Suprapubic skin (tissue), 4 donors: ENCODE measurements at regions not wholly inside any gene's neighbourhood (a gene's known extent, or its start where the extent isn't known, plus 50 kb on each side); places are given as distances from the start of the nearest gene placed in this dataset.

ENCODE experiments used
- DNase-seq, 2 donors: peaks; one replicate each; pipeline ENCODE4 v3.0.0-alpha.2; 2019; ENCODE audit warnings: low spot score in 2 of 2
- H3K27ac ChIP-seq: fragments of 200-600 bp; sonication (generic); one replicate; pipeline ENCODE4 v1.5.1; 2019
- H3K27me3 ChIP-seq: fragments of 200-600 bp; sonication (generic); one replicate; pipeline ENCODE4 v1.5.1; 2019
- H3K36me3 ChIP-seq: fragments of 200-600 bp; sonication (generic); one replicate; pipeline ENCODE4 v1.5.1; 2019
- H3K4me1 ChIP-seq: fragments of 200-600 bp; sonication (generic); one replicate; pipeline ENCODE4 v1.5.1; 2019
- H3K4me3 ChIP-seq: fragments of 200-600 bp; sonication (generic); one replicate; pipeline ENCODE4 v1.5.1; 2019; ENCODE audit warnings: mild to moderate bottlenecking
- H3K9me3 ChIP-seq: fragments of 200-600 bp; sonication (generic); one replicate; pipeline ENCODE4 v1.5.1; 2019
- CTCF ChIP-seq, 2 donors: fragments of 200-600 bp in 1 of 2; fragments of 450-650 bp in 1 of 2; sonication (generic) in 1 of 2; IDR thresholded peaks; one replicate each; pipeline ENCODE4 v1.5.1; 2016 to 2019; ENCODE audit warnings: antibody characterized with exemption in 2 of 2, mild to moderate bottlenecking in 1 of 2, moderate library complexity in 1 of 2
- EP300 ChIP-seq: sonication (generic); formaldehyde crosslinking; IDR thresholded peaks from one replicate; pipeline ENCODE4 v1.6.1; 2017; ENCODE audit warnings: antibody characterized with exemption
- POLR2A ChIP-seq, 2 donors: fragments of 450-650 bp; IDR thresholded peaks; one replicate each; pipeline ENCODE4 v1.6.1; 2017; ENCODE audit warnings: antibody characterized with exemption in 2 of 2, mild to moderate bottlenecking in 2 of 2, moderate library complexity in 2 of 2
- POLR2AphosphoS5 ChIP-seq, 3 donors: sonication (generic); formaldehyde crosslinking; IDR thresholded peaks; one replicate each; pipeline ENCODE4 v1.6.1; 2017; ENCODE audit warnings: antibody characterized with exemption in 3 of 3
- WGBS: methylation state at CpG from one replicate; pipeline ENCODE4 v1.1.5; 2018; 5-methylcytosine and 5-hydroxymethylcytosine counted together

DNA sequence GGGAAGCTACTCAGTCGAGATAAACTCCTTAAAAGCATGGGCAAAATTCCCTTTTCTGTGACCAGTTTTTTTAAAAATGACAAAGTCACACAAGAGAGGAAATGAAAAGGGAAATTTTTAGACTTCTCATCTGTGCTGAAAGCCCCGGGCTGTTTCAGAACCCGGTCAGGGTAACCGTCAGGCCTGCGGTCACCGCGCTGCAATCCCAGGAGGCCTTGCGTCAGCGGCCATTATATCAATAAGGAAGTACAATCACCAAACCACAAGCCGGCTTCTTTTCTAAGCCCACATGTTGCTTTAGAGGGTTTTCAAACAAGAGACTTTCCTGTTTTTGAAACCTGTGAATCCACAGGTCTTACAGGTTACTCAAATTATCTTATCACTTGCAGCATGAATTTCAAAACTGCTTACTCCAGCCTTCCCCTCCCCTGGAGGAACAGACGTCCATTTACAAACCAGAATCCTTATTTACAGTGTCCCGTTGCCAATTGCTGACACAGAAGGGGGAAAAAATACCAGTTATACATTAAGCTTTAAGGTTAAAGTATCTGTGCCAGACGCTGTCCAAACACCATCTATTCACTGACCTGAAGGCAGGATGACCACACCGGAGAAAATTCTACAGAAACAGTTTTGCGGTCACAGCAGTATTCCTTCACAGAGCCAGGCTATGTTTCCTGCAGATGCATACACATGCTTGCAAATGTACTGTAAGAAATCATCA, 165.3 kb downstream of the TOMM20 start:
- peak; percentile 88 to 89 for DNase-seq
- Histone ChIP-seq H3K27me3 (no peaks in the 10 kb centered on the region), H3K4me1 (peaks cover 52% of the 10 kb centered on the region), H3K36me3 (no peaks in the 10 kb centered on the region), H3K9me3 (no peaks in the 10 kb centered on the region), H3K27ac (peak overlapping the region; percentile 82), H3K4me3 (no peak overlapping the region)
- 51% methylated on average over 15 of the region's 15 CpGs for WGBS
- TF ChIP-seq POLR2AphosphoS5 (IDR thresholded peaks at IDR 0.05) (peak in 1 of 3 donors; percentile 53), CTCF (IDR thresholded peaks at IDR 0.05) (no peak), EP300 (no peak), POLR2A (IDR thresholded peaks at IDR 0.05) (no peak)

- Histone ChIP-seq H3K4me3 (no peak overlapping the region), H3K36me3 (no peaks in the 10 kb centered on the region), H3K9me3 (no peaks in the 10 kb centered on the region), H3K4me1 (peaks cover 55% of the 10 kb centered on the region), H3K27ac (peak overlapping the region; percentile 82), H3K27me3 (no peaks in the 10 kb centered on the region)
- TF ChIP-seq POLR2A (IDR thresholded peaks at IDR 0.05) (peak in 1 of 2 donors; percentile 6), CTCF (IDR thresholded peaks at IDR 0.05) (no peak), POLR2AphosphoS5 (IDR thresholded peaks at IDR 0.05) (peak in 2 of 3 donors; percentile 18 to 24)
- peak; percentile 74 to 85 for DNase-seq
- 55% methylated on average over 9 of the region's 9 CpGs for WGBS
Observed at GRCh38 chr1:234962340-234962989, 166.2 kb downstream of the TOMM20 start.

GRCh38 chr1:234961456-234962339, 166.9 kb downstream of the TOMM20 start:
- H3K27me3 ChIP-seq, result no peaks in the 10 kb centered on the region
- H3K36me3 ChIP-seq, result no peaks in the 10 kb centered on the region
- peak overlapping the region; percentile 82 for H3K27ac ChIP-seq
- 51% methylated on average over 9 of the region's 9 CpGs for WGBS
- H3K4me3 ChIP-seq, result no peak overlapping the region
- peak; percentile 56 to 64 for DNase-seq
- H3K9me3 ChIP-seq, result no peaks in the 10 kb centered on the region
- H3K4me1 ChIP-seq, result peaks cover 55% of the 10 kb centered on the region
- peak in 1 of 3 donors; percentile 7 for TF ChIP-seq POLR2AphosphoS5 (IDR thresholded peaks at IDR 0.05)
- no peak for TF ChIP-seq POLR2A (IDR thresholded peaks at IDR 0.05)
- no peak for TF ChIP-seq CTCF (IDR thresholded peaks at IDR 0.05)
- no peak for TF ChIP-seq EP300

GRCh38 chr1:234960722-234961455, 167.7 kb downstream of the TOMM20 start:
- DNase-seq, result peak; percentile 65 to 73
- H3K27ac ChIP-seq, result peak overlapping the region; percentile 4
- no peaks in the 10 kb centered on the region for H3K27me3 ChIP-seq
- peaks cover 55% of the 10 kb centered on the region for H3K4me1 ChIP-seq
- 75% methylated on average over 17 of the region's 17 CpGs for whole genome bisulfite sequencing
- H3K4me3 ChIP-seq, result no peak overlapping the region
- no peaks in the 10 kb centered on the region for H3K36me3 ChIP-seq
- TF ChIP-seq CTCF (IDR thresholded peaks at IDR 0.05) (no peak), POLR2A (IDR thresholded peaks at IDR 0.05) (no peak)
- H3K9me3 ChIP-seq, result no peaks in the 10 kb centered on the region
